ENCODE measurements at regions not wholly inside any gene's neighbourhood (a gene's known extent, or its start where the extent isn't known, plus 50 kb on each side); places are given as distances from the start of the nearest gene placed in this dataset.

GRCh38 chr14:71472356-71473340 is 459.6 kb upstream of the RGS6 start:
- no peak for DNase-seq

- DNase-seq = no peak
Measured at GRCh38 chr14:71473843-71474242, 458.4 kb upstream of the RGS6 start.

DNA sequence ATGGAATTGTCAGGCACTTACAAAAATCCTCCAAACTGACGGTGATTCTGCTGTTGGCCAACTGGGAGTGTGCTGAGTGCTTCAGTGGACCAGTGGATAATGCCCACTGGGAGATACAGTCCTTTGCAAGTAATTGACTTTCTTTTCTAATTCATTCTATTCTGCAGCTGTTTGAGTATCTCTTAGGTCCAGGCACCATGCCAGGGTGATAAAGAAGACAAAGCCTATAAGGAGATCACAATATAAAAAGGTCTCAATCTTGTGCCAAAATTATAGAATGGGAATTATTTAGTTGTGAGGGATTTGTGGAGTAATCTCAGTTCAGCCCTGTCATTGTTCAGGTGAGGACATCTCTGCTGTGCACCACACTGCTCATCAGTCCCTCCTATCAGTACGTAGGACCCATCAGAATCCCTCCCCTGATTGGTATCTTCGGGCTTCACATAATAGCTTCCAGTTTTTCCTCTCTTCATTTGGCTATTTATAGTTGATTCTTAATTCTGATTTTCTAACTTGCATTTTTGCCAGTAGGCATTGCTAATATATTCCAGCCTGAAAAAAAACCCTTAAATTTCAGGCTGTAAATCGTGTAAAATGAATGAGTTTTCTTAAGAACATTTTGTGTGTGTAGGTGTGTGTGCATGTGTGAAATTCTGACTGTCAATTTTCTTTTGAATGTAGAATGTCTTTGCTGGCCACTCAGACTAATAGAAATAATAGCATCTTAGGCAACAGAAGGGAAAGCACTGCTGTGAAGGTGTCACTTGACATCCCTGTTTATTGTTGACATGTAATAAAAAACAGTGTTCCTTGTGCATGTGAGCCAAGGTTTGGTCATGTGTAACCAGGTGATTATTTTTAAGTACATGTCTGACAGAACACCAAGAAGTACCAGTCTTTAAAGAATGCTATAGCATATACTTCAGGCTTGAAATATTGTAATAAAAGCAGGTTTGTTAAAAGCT is 457.6 kb upstream of the RGS6 start:
- peak; percentile 19 for DNase-seq

GRCh38 chr14:71475916-71476315 is 456.3 kb upstream of the RGS6 start:
- no peak for DNase-seq

- no peak for DNase-seq
Measured at GRCh38 chr14:71478542-71478941, 453.7 kb upstream of the RGS6 start.

- no peak for DNase-seq
Measured at GRCh38 chr14:71481021-71481654, 451.1 kb upstream of the RGS6 start.

DNA sequence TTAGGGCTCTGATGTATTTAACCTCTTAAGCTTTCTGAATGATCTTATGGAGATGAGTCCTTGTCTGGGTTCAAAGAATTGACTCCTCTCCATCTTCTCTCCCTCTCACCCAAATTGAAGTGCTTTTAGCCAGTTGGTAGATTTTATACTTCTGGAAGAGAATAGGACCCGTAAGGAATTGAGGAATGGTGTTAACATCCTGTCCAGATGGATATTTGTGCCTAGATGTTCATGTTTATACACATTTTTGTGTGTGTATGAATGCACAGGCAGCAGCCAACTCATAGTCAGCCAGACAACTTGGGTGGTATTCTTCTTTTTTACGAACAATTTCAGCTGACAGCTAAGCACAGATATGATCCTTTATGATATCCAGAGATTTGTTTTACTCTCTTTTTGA is 449.6 kb upstream of the RGS6 start:
- no peak for DNase-seq

DNA sequence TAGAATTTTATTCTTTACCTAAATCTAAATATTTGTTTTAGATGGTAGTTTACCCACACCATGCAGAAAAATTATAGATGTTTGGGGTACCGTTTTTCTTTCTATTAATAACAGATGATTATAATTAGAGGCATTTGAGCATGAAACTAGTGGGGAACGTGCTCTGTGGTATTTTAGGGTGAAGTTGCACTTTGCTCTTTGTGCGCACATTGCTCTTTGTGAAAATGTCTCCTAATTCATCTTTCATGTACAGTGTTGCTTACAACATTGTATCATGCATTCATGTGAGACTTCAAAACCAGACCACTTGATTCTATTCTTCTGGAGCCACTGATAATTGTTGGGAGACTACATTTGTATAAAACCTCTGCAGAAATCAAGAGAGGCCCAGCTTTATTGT is 449.1 kb upstream of the RGS6 start:
- no peak for DNase-seq

- DNase-seq = no peak
Measured at GRCh38 chr14:71485833-71486232, 446.4 kb upstream of the RGS6 start.

- no peak for DNase-seq
Measured at GRCh38 chr14:71486279-71486678, 445.9 kb upstream of the RGS6 start.

- no peak for DNase-seq
Measured at GRCh38 chr14:71487449-71487848, 444.8 kb upstream of the RGS6 start.

GRCh38 chr14:71487941-71488340 is 444.3 kb upstream of the RGS6 start:
- DNase-seq = no peak

- DNase-seq = no peak
Measured at GRCh38 chr14:71488703-71489191, 443.5 kb upstream of the RGS6 start.

GRCh38 chr14:71489742-71490141 is 442.5 kb upstream of the RGS6 start:
- DNase-seq = no peak

- DNase-seq = no peak
Measured at GRCh38 chr14:71491931-71492330, 440.3 kb upstream of the RGS6 start.

DNA sequence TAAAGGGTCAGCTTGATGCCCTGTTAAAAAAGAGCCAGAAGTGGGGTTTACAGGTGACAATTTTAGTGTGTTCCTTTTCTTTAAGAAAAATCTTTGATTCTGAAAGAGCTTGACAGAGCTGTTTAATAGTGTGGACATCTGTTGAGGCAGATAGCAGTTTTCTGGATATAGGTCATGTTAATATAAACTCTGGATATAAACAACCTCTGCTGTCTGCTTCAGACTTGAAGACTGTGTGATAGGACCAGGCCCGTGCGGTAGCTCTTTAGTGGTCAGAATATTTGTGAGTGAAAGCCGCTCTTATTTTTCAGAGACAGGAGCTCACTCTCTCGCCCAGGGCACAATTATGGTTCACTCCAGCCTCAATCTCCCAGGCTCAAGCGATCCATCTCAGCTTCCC is 439.9 kb upstream of the RGS6 start:
- no peak for DNase-seq

- peak; percentile 79 for DNase-seq
Measured at GRCh38 chr14:71497645-71498086, 434.6 kb upstream of the RGS6 start.

- DNase-seq = no peak
Measured at GRCh38 chr14:71498212-71498611, 434.0 kb upstream of the RGS6 start.

GRCh38 chr14:71499018-71499417 is 433.2 kb upstream of the RGS6 start:
- no peak for DNase-seq

DNA sequence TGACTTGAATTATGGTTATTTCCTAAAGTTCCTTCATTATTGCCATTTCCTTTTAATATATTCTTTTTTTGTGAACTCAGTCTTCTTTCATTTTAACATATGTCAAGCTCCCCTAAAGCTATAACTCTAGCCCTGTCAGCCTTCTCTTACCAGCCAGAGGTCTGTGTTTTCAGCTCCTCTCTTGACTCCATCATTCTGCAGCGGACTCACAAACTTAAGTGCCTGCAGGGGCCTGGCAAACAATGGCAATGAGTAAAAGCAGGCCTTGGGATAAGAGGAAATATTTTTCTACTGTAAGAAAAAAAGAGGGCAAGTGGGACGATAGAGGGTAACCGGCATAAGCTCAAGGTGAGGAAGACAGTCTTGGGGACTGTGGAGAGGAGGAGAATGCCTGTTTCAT is 424.5 kb upstream of the RGS6 start:
- no peak for DNase-seq

- DNase-seq = no peak
Measured at GRCh38 chr14:71508901-71509300, 423.3 kb upstream of the RGS6 start.

- no peak for DNase-seq
Measured at GRCh38 chr14:71511152-71511551, 421.1 kb upstream of the RGS6 start.
